NCI-H2171 (cell line): ENCODE measurements at regions not wholly inside any gene's neighbourhood (a gene's known extent, or its start where the extent isn't known, plus 50 kb on each side); places are given as distances from the start of the nearest gene placed in this dataset.

ENCODE experiments used
- DNase-seq: peaks from one replicate; lab custom pipeline; 2025; lab: John Stamatoyannopoulos, UW

DNA sequence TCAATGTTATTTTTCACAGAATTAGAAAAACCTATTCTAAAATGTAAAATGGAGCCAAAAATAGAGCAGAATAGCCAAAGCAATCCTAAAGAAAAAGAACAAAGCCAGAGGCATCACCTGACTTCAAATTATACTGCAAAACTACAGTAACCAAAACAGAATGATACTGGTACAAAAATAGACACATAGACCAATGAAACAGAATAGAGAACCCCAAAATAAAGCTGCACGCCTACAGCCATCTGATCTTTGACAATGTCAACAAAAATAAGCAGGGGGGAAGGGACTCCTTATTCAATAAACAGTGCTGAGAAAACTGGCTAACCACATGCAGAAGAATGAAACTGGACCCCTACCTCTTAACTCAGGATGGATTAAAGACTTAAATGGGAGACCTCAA is 65.8 kb upstream of the PDE4D start:
- no peak for DNase-seq

DNA sequence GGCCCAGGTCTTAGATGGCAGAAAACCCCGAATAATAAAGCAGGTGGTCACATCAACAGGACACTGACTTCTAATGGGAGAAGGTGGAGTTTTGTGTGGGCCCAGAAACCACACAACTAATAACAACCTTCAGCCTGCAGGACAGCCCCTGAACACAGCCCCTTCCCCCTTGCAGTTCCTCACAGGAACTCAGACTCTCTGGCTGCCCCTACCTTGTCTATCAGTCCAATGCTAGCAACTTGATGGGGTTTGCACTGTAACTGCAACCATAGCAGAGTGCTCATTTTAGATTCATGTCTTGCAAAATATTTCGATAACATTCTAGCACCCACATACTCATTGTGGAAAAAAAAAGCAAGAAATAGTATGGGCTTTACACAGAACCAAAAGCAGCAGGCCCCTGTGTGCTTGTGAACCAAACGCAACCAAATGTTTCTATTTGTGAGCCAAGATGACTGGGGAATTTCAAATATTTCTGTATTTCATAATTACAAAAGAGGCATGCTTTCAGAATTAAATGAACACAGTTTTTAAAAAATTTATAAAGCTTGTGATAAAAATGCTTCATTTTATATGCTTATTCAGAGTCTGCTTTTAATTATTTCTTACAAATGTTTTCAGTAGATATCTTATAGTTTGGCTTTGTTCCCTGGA is 62.7 kb upstream of the PDE4D start:
- DNase-seq: no peak

DNA sequence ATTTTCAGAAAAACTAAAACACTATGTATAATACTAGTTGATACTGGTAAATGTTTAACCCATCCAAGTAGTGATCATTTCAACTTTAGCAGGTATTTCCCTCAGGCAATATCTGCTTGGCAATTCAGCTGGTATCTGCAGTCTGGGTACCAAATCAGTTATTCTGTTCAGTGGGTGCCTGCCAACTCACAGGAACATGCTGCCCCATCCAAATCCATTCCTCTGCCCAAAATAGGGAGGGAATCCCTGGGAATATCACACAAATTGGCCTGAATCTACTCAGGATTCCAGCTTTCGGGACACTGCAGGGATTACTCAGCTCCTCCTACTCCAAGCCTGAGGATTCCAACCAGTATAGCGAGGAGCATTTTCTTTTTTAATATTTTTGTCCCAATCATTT is 61.7 kb upstream of the PDE4D start:
- no peak for DNase-seq

DNA sequence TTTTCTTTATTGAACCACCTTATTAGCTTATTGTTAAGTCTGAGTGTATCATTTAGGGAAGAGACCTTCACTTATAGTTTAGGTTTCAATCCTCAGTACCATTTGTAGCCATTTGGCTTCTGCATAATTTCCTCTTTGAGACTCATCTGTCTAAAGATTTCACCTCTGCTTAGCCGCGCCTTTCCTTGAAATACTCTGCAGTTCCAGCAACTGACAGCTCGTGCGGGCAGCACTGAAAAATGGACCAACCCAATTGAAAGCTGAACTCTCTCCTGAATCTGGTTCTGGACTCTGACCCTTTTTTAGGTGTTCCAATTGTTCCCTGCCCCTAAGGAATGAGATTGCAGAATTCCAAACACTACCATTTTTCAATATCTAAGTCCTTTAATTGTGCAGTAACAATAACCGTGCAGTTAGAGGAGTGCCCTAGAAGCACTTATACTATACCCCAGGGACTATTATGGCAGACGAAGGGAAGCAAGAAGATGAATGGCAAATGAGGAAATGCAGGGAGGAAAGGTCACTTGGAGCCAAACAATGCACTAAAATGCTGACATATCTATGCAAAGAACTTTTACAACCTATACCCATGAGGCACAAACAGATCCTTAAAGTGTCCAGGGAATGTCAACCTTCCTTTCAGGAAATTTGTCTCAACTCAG is 50.1 kb upstream of the PDE4D start:
- DNase-seq: no peak
